ENCODE measurements at regions not wholly inside any gene's neighbourhood (a gene's known extent, or its start where the extent isn't known, plus 50 kb on each side); places are given as distances from the start of the nearest gene placed in this dataset.

DNA sequence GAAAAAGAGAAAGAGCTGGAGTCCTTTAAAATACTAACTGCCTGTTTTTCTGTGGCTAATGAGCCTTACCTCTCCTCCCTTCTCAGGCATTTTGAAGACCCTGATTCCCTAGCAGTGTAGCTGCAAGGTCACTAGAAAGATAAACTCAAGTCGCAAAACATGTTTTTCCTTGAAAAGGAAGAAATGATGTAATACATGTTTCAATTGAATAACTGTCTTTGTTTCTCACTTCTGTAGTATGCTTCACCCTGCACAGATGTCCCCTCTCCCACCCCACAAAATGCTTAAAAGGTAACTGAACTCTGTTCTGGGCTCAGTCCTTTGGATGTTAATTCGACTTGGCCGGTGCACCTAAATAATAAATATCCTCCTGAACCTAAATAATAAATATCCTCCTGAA, 1350.3 kb downstream of the TMEM121 start:
- TF ChIP-seq CTCF (IDR thresholded peaks at IDR 0.05) (no peak), POLR2A (IDR thresholded peaks at IDR 0.05) (no peak), POLR2AphosphoS5 (IDR thresholded peaks at IDR 0.05; ENCODE audit: insufficient read depth in 1 of 2, low read depth in 1 of 2) (no peak)
